Activated CD8-positive, alpha-beta memory T cell treated with anti-CD3 and anti-CD28 coated beads, Interleukin-2, amount 10 ng/mL, durations not matched to agents 7 days and 5 days (primary cell): ENCODE measurements at regions not wholly inside any gene's neighbourhood (a gene's known extent, or its start where the extent isn't known, plus 50 kb on each side); places are given as distances from the start of the nearest gene placed in this dataset.

Experiments
- ATAC-seq: fragments of 150-1000 bp; cut with Tn5 transposase; one replicate; pipeline ENCODE4 v1.10.0; 2021; ENCODE audit warnings: moderate library complexity
- CTCF ChIA-PET: fragments of 350-600 bp; sonication (Branson Sonifier 250); formaldehyde crosslinking; loops from one replicate; lab custom pipeline; 2021; ENCODE audit warnings: antibody characterized with exemption; lab: Charles Lee
- DNase-seq: peaks from one replicate; pipeline ENCODE4 v3.0.0-alpha.2; 2020
- H3K27ac Mint-ChIP-seq: one replicate; pipeline ENCODE4 v1.8.0; 2021; ENCODE audit warnings: mild to moderate bottlenecking, mixed read lengths
- H3K27me3 Mint-ChIP-seq: one replicate; pipeline ENCODE4 v1.8.0; 2021; ENCODE audit warnings: mixed read lengths
- H3K36me3 Mint-ChIP-seq: one replicate; pipeline ENCODE4 v1.8.0; 2021; ENCODE audit warnings: mild to moderate bottlenecking, mixed read lengths
- H3K4me1 Mint-ChIP-seq: one replicate; pipeline ENCODE4 v1.8.0; 2021; ENCODE audit warnings: mixed read lengths
- H3K4me3 Mint-ChIP-seq: one replicate; pipeline ENCODE4 v1.8.0; 2021; ENCODE audit warnings: mild to moderate bottlenecking, moderate library complexity, mixed read lengths
- H3K9me3 Mint-ChIP-seq: one replicate; pipeline ENCODE4 v1.8.0; 2022; ENCODE audit warnings: low read depth, mixed read lengths

DNA sequence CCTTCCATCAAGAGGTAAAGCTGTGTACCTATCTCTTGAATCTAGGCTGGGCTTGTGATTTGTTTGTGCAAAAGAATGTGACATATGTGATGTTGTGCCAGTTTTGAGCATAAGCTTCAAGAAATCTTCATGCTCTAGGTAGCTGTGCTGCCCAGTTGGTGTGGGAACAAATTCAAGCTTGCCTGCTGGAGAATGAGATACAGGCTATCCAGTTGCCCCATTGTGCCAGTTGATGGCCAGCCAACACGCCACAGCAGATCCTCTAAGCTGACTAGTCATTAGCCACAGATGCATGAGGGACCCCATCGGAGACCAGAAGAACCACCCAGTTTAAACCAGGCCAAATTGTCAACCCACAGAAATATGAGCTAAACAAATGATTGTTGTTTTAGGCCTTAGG is 180.5 kb upstream of the MPHOSPH6 start:
- CTCF ChIA-PET, result no interaction called here
- Mint-ChIP-seq H3K4me1 (no peaks in the 10 kb centered on the region), H3K4me3 (no peak overlapping the region)

DNA sequence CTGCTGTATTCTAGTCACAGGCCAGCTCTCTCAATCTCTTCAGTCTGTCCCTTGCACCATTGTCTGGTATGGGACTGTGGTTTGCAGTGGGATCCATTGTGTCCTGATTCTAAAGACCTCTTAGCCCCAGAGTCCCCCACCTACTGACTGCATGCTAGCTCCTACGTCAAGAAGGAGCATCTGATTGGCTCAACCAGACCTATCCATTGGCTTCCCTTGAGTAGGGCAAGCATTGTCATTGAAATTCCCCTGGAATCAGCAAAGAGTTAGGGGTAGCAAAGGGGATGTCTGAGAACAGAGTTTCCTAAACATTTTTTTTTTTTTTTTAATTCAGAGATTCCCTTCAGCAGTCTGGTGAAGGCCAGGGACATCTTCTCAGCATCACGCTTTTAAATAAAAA is 175.3 kb upstream of the MPHOSPH6 start:
- Mint-ChIP-seq H3K9me3 (no peaks in the 10 kb centered on the region), H3K36me3 (no peaks in the 10 kb centered on the region), H3K27ac (no peak overlapping the region), H3K4me3 (no peak overlapping the region), H3K4me1 (no peaks in the 10 kb centered on the region), H3K27me3 (peaks cover 3% of the 10 kb centered on the region)
- DNase-seq, result no peak
- CTCF ChIA-PET, result interaction anchor here (1.5 kb wide), 1 partner anchor 111 kb away, joined by 5 read pairs; no protein-coding TSS in a partner anchor
- ATAC-seq, result no peak

More for the DNA sequence above, 180.5 kb upstream of the MPHOSPH6 start:
- no peaks in the 10 kb centered on the region for H3K27me3 Mint-ChIP-seq
- no peak overlapping the region for H3K27ac Mint-ChIP-seq
- no peaks in the 10 kb centered on the region for H3K36me3 Mint-ChIP-seq
- no peak for DNase-seq
- H3K9me3 Mint-ChIP-seq, result no peaks in the 10 kb centered on the region
- ATAC-seq, result no peak

DNA sequence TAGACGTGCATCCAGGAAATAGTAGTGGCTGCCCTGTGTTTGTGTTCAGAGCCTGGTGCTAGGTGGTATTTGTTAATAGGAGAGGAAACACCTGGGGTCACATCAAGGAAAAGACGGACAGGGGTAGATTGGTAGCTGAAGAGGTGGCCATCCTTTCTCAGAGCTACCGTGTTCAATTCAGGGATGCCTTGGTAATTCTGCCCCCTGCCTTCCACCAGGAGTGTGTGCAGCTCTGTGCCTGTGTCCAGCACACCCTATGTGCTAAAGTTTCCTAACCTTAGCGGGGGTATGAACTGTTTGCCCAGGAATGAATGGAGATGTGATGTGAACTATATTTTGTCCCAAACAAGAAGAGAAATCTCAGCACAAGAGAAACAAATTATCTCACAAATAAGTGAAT is 174.1 kb upstream of the MPHOSPH6 start:
- CTCF ChIA-PET, result interaction anchor here (1.0 to 1.6 kb wide), 3 partner anchors 80 to 112 kb away, joined by 3 to 5 read pairs (median 5); no protein-coding TSS in a partner anchor
- no peak for DNase-seq
- Mint-ChIP-seq H3K36me3 (no peaks in the 10 kb centered on the region), H3K27ac (no peak overlapping the region), H3K9me3 (no peaks in the 10 kb centered on the region), H3K4me3 (no peak overlapping the region), H3K4me1 (no peaks in the 10 kb centered on the region), H3K27me3 (peaks cover 8% of the 10 kb centered on the region)
- ATAC-seq, result no peak

DNA sequence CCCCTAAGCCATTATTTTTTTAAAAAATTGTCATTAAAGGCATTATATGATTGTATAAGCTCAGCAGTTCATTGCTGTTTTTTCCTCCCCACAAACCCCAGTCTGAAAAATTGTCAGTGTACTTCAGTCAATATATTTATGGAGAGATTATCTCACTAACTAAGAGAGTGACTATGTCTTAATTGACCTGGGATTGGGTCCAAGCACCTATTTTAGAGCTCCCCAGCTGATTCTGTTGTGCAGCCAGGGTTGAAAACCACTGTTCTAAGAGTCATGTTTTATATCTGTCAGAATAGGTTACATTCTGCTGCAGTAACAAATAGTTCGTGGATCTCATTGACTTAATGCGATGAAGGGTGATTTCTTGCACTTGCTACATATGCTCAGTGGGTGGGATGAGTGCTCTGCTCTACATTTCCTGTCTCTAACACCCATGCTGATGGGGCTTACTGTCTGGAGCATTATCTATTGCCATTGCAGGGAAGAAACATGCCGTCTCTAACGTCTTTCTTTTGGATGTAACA is 171.2 kb upstream of the MPHOSPH6 start:
- no peaks in the 10 kb centered on the region for H3K4me1 Mint-ChIP-seq
- ATAC-seq (no peak), DNase-seq (no peak)
- H3K4me3 Mint-ChIP-seq, result no peak overlapping the region
- H3K27me3 Mint-ChIP-seq, result peaks cover 13% of the 10 kb centered on the region
- no peaks in the 10 kb centered on the region for H3K9me3 Mint-ChIP-seq
- H3K36me3 Mint-ChIP-seq, result no peaks in the 10 kb centered on the region
- CTCF ChIA-PET, result interaction anchor here (1.0 kb wide), 1 partner anchor 78 kb away, joined by 3 read pairs; no protein-coding TSS in a partner anchor
- no peak overlapping the region for H3K27ac Mint-ChIP-seq

DNA sequence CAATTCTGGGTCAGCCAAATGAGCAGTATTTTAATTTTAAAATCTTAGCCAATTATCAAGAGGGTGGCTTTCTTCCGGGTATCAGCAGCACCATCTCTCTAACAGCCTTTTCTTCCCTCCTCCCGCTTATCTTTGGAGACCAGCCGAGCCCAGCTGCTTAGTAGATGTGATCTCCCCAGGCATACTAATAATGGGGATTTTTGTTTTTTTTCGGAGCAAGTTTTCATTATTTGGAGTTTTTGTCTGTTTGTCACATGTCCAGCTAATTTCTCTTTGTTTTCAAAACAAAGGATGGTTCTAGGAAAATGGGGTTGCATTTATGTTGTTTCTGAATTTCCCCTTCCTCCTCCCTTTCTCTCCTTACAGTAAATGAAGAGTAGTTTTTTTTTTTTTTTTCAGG is 170.5 kb upstream of the MPHOSPH6 start:
- DNase-seq (no peak), ATAC-seq (no peak)
- H3K4me1 Mint-ChIP-seq, result no peaks in the 10 kb centered on the region
- H3K4me3 Mint-ChIP-seq, result no peak overlapping the region
- H3K9me3 Mint-ChIP-seq, result no peaks in the 10 kb centered on the region
- no peaks in the 10 kb centered on the region for H3K36me3 Mint-ChIP-seq
- peaks cover 17% of the 10 kb centered on the region for H3K27me3 Mint-ChIP-seq
- H3K27ac Mint-ChIP-seq, result no peak overlapping the region
- CTCF ChIA-PET, result interaction anchor here (0.7 kb wide), 1 partner anchor 483 kb away, joined by 3 read pairs; no protein-coding TSS in a partner anchor

DNA sequence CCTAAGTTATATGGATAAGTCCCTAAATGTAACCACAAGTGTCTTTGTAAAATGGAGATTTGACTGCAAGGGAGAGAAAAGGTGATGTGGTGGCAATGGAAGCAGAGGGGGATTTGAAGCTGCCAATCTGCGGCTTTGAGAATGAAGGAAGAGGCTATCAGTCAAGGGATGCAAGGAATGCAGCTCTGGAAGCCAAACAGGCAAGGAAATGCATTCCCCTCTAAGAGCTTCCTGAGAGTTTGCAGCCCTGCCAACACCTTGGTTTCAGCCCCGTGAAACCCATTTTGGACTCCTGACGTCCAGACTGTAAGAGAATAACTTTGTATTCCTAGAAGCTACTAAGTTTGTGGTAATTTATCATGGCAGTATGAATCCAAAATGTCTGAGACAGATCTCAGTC is 167.3 kb upstream of the MPHOSPH6 start:
- Mint-ChIP-seq H3K4me1 (no peaks in the 10 kb centered on the region), H3K36me3 (no peaks in the 10 kb centered on the region), H3K27ac (no peak overlapping the region), H3K4me3 (no peak overlapping the region), H3K27me3 (peaks cover 17% of the 10 kb centered on the region), H3K9me3 (no peaks in the 10 kb centered on the region)
- ATAC-seq (no peak), DNase-seq (no peak)
- CTCF ChIA-PET, result no interaction called here

DNA sequence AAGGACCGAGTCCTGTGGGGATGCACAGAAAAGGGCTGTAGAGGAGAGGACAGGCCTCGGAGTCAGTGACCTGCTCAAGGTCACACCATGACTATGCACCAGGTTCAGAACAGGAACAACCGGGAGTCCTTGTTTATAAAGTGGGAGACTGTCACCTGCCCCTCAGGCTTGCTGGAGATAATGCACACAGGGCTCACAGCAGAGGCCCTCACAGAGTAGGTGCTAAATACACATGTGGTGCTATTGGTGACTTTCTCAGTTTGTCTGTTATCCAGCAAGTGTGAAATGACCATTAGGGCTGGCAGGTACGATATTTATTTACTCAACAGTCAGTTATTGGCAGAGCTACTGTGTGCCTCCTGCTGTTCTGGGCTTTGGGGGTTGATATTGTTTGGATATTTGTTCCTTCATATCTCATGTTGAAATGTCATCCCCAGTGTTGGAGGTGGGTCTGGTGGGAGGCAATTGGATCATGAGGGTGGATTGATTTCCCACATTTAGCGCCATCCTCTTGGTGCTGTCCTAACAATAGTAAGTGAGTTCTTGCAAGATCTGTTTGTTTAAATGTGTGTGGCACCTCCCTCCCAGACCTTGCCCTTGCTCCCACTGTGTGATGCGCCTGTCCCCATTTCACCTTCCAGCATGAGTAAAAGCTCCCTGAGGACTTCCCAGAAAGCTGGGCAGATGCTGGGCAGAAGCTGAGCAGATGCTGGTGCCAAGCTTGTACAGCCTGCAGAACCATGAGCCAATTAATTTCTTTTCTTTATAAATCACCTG is 162.1 kb upstream of the MPHOSPH6 start:
- CTCF ChIA-PET, result no interaction called here
- DNase-seq, result no peak
- Mint-ChIP-seq H3K4me1 (no peaks in the 10 kb centered on the region), H3K27me3 (peaks cover 5% of the 10 kb centered on the region), H3K36me3 (no peaks in the 10 kb centered on the region), H3K9me3 (no peaks in the 10 kb centered on the region), H3K4me3 (no peak overlapping the region), H3K27ac (no peak overlapping the region)
- ATAC-seq, result no peak

DNA sequence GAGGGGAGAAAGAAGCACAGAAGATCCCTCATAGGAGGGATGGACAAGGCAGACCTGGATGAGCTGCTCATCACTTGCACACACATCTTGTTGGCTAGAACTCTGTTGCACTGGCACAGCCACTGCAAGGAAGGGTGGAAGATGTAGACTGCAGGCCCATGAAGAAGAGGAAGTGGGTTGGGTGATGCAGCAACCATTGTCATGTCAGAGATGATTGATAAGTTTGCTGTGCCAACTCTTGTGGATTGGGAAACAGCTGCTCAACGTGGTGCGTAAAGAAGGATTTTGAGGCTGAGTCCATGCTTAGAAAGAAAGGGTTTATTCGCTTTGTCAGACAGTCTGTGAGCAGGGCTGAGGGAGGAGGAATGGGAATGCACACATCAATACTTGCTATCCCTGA is 161.4 kb upstream of the MPHOSPH6 start:
- no peak for ATAC-seq
- Mint-ChIP-seq H3K9me3 (no peaks in the 10 kb centered on the region), H3K4me3 (no peak overlapping the region), H3K27ac (no peak overlapping the region), H3K27me3 (peaks cover 7% of the 10 kb centered on the region), H3K4me1 (no peaks in the 10 kb centered on the region), H3K36me3 (no peaks in the 10 kb centered on the region)
- CTCF ChIA-PET, result no interaction called here
- no peak for DNase-seq

DNA sequence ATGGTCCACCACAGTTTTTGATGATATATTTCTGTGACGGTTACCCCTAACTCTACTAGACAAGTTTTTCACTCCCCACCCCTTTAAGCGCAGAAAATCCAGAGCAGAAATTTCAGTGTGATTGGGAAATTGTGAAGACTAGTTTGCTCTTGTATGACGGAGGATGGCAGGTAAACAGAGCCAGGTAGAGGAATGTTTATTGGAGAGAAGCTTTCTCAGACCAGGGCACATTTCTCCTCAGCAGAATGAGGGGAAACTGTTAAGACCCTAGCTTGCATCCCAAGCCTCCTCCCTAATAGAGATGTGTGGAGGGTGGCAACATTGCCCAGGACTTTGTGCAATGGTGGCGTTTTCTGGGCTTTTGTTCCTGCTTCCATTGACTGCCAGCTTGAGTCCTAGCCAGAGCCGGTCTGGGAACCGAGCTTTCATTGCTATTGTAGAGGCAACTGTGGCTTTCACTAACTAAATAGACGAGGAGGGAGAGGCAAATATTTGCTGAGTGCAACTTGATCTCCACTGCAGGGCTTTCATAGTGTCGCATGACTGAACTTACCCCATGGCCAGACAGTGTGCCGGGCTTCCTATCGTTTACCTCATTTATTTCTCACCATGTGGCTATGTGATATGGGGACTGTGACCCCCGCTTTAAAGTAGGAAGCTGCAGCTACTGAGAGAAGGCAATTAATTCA is 159.6 kb upstream of the MPHOSPH6 start:
- peaks cover 3% of the 10 kb centered on the region for H3K27me3 Mint-ChIP-seq
- H3K36me3 Mint-ChIP-seq, result no peaks in the 10 kb centered on the region
- H3K27ac Mint-ChIP-seq, result no peak overlapping the region
- no peak overlapping the region for H3K4me3 Mint-ChIP-seq
- no peak for ATAC-seq
- DNase-seq, result no peak
- CTCF ChIA-PET, result no interaction called here
- H3K4me1 Mint-ChIP-seq, result no peaks in the 10 kb centered on the region
- no peaks in the 10 kb centered on the region for H3K9me3 Mint-ChIP-seq

DNA sequence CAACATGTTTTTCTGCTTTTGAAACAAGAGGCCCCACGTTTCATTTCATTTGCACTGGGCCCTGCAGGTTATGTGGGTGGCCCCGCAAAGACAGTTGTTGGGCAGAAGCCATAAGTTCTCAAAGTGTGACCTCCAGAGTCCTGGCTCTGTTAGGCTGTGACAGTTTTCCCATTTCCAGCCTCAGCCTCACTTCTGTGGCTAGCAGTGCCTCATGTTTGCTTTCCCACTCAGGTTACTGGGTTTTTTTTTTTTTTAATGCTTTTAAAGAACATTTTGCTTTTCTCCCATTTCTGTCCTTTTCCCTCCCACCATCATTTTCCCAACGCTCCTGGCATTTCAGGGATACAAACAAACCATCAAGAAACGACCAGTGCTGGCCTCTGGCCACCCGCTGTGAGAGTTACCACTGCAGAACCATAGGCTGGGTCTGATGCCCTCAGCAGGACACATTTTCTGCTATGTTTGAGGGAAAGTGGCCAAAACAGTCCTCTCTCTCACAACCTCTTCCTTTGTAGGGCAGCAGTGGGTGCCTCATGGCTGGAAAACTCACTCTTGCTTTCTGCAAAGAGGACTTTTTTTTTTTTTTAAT is 159.0 kb upstream of the MPHOSPH6 start:
- CTCF ChIA-PET, result no interaction called here
- no peak for DNase-seq
- no peaks in the 10 kb centered on the region for H3K36me3 Mint-ChIP-seq
- no peaks in the 10 kb centered on the region for H3K4me1 Mint-ChIP-seq
- no peak for ATAC-seq
- no peak overlapping the region for H3K4me3 Mint-ChIP-seq
- H3K27me3 Mint-ChIP-seq, result peaks cover 3% of the 10 kb centered on the region
- peaks cover 2% of the 10 kb centered on the region for H3K9me3 Mint-ChIP-seq
- no peak overlapping the region for H3K27ac Mint-ChIP-seq

DNA sequence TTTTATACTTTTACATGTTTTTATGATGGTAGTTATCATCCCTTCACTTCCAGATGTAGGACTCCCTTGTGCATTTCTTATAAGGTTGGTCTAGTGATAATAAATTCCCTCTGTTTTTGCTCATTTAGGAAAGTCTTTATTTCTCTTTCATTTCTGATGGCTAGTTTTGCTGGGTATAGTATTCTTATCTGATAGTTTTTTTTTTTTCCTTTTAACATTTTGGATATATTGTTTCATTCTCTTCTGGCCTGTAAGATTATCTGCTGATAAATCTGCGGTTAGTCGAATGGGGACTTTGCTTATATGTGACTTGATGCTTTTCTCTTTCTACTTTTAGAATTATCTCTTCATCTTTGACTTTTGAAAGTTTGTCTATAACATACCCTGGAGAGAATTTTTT is 153.1 kb upstream of the MPHOSPH6 start:
- H3K27ac Mint-ChIP-seq, result no peak overlapping the region
- no peak for DNase-seq
- peaks cover 5% of the 10 kb centered on the region for H3K9me3 Mint-ChIP-seq
- CTCF ChIA-PET, result no interaction called here
- H3K4me1 Mint-ChIP-seq, result no peaks in the 10 kb centered on the region
- H3K36me3 Mint-ChIP-seq, result no peaks in the 10 kb centered on the region
- peaks cover 9% of the 10 kb centered on the region for H3K27me3 Mint-ChIP-seq
- H3K4me3 Mint-ChIP-seq, result no peak overlapping the region
- no peak for ATAC-seq

DNA sequence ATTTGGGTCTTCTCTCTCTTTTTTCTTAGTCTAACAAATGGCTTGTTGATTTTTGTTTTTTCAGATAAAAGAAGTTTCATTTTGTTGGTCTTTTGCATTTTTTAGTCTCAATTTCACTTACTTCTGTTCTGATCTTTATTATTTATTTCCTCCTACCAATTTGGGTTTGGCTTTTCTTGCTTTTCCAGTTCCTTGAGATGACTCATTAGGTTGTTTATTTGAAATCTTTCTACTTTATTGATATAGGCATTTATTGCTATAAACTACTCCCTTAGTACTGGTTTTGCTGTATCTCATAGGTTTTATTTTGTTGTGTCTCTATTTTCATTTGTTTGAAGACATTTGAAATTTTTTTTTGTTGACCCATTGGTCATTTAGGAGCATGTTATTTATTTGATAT is 152.2 kb upstream of the MPHOSPH6 start:
- Mint-ChIP-seq H3K27ac (no peak overlapping the region), H3K4me1 (no peaks in the 10 kb centered on the region), H3K27me3 (peaks cover 9% of the 10 kb centered on the region), H3K36me3 (no peaks in the 10 kb centered on the region), H3K4me3 (no peak overlapping the region), H3K9me3 (peaks cover 5% of the 10 kb centered on the region)
- CTCF ChIA-PET, result no interaction called here
- ATAC-seq, result no peak
- DNase-seq, result no peak

DNA sequence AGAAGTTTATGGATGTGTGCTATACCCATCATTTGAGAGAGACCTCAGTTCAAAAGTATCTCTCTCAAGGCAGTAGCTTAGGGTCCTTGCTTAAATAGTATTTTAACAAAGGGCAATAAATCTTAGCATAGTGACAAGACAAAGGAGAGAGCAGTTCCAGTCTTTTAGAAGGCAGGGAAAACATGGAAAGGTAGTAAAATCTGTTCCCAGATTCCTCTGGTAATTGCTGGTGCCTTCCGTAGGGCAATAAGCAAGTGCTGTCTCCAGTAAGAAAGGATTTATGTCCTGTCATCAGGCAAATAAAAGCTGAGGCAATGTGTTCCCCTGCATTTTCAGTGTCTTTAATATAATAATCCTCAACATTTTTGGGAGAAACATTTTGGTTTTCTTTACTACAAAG is 149.0 kb upstream of the MPHOSPH6 start:
- ATAC-seq, result no peak

More for the DNA sequence above, 149.0 kb upstream of the MPHOSPH6 start:
- no peaks in the 10 kb centered on the region for H3K36me3 Mint-ChIP-seq
- DNase-seq, result no peak
- CTCF ChIA-PET, result no interaction called here
- H3K27ac Mint-ChIP-seq, result no peak overlapping the region
- peaks cover 3% of the 10 kb centered on the region for H3K9me3 Mint-ChIP-seq
- H3K27me3 Mint-ChIP-seq, result peaks cover 7% of the 10 kb centered on the region
- no peaks in the 10 kb centered on the region for H3K4me1 Mint-ChIP-seq
- no peak overlapping the region for H3K4me3 Mint-ChIP-seq
